CD14-positive monocyte (primary cell): ENCODE measurements at regions not wholly inside any gene's neighbourhood (a gene's known extent, or its start where the extent isn't known, plus 50 kb on each side); places are given as distances from the start of the nearest gene placed in this dataset.

Source experiments
- DNase-seq, 3 donors: peaks; one replicate each; pipeline ENCODE4 v3.0.0-alpha.2; 2011 to 2022
- H2AFZ ChIP-seq: 2 replicates; pipeline ENCODE4 v1.6.0; 2012; ENCODE audit warnings: mild to moderate bottlenecking, low read depth, low read length, inconsistent platforms; ENCODE audit not compliant: insufficient read depth, poor library complexity, severe bottlenecking
- H3K27ac ChIP-seq, 2 donors: 1 replicate in 1 of 2; 2 replicates in 1 of 2; pipeline ENCODE4 v1.5.1; 2012 to 2013; ENCODE audit warnings: low read length in 2 of 2, control low read depth in 1 of 2, inconsistent platforms in 1 of 2, low read depth in 1 of 2, mild to moderate bottlenecking in 1 of 2
- H3K27me3 ChIP-seq, 2 donors: one replicate each; pipeline versions ENCODE4 v1.6.0 to v1.6.1; 2011 to 2013; ENCODE audit warnings: low read length in 2 of 2; ENCODE audit not compliant: control insufficient read depth in 2 of 2, insufficient read depth in 2 of 2
- H3K36me3 ChIP-seq, 2 donors: replicated peaks in 1 of 2; 1 replicate in 1 of 2; 2 replicates in 1 of 2; pipeline versions ENCODE4 v1.5.1 to v1.6.1; 2012 to 2013; ENCODE audit warnings: low read length in 2 of 2, control low read depth in 1 of 2, inconsistent platforms in 1 of 2, mild to moderate bottlenecking in 1 of 2; ENCODE audit not compliant: insufficient read depth in 2 of 2, control insufficient read depth in 1 of 2
- H3K4me1 ChIP-seq, 2 donors: 1 replicate in 1 of 2; 2 replicates in 1 of 2; pipeline versions ENCODE4 v1.5.1 to v1.6.1; 2012 to 2013; ENCODE audit warnings: low read length in 2 of 2, control low read depth in 1 of 2, inconsistent platforms in 1 of 2, mild to moderate bottlenecking in 1 of 2, moderate library complexity in 1 of 2; ENCODE audit not compliant: insufficient read depth in 2 of 2, control insufficient read depth in 1 of 2
- H3K4me2 ChIP-seq: replicated peaks from 2 replicates; pipeline ENCODE3; 2012; ENCODE audit warnings: low read length, moderate library complexity, mild to moderate bottlenecking; ENCODE audit not compliant: poor library complexity, severe bottlenecking; ENCODE audit errors: extremely low read depth
- H3K4me3 ChIP-seq, 3 experiments: fragments of 200-600 bp in 1 of 3; sonication (generic) in 1 of 3; replicated peaks in 1 of 3; 1 replicate in 2 of 3; 2 replicates in 1 of 3; pipeline ENCODE4 v1.5.1; 2011 to 2013; ENCODE audit warnings: low read length in 3 of 3, mild to moderate bottlenecking in 3 of 3, control low read depth in 2 of 3, low read depth in 2 of 3, inconsistent platforms in 1 of 3, moderate library complexity in 1 of 3
- H3K79me2 ChIP-seq: 2 replicates; pipeline ENCODE4 v1.6.0; 2012; ENCODE audit warnings: mild to moderate bottlenecking, control low read depth, inconsistent platforms, low read length, moderate library complexity; ENCODE audit not compliant: insufficient read depth
- H3K9ac ChIP-seq: 2 replicates; pipeline ENCODE4 v1.6.0; 2017; ENCODE audit warnings: low read length, mild to moderate bottlenecking; ENCODE audit not compliant: insufficient read depth, poor library complexity, severe bottlenecking
- H3K9me3 ChIP-seq, 2 donors: replicated peaks in 1 of 2; 1 replicate in 1 of 2; 2 replicates in 1 of 2; pipeline versions ENCODE4 v1.5.1 to v1.6.1; 2012 to 2013; ENCODE audit warnings: low read length in 2 of 2, control low read depth in 1 of 2; ENCODE audit not compliant: control insufficient read depth in 1 of 2, insufficient read depth in 1 of 2
- H4K20me1 ChIP-seq: 2 replicates; pipeline ENCODE4 v1.6.0; 2012; ENCODE audit warnings: mild to moderate bottlenecking, low read length, control low read depth, moderate library complexity; ENCODE audit not compliant: insufficient read depth
- H3K27ac Mint-ChIP-seq, 7 donors: one replicate each; pipeline ENCODE4 v1.8.0; 2020; ENCODE audit warnings: mild to moderate bottlenecking in 7 of 7, mixed read lengths in 7 of 7, moderate library complexity in 6 of 7, inconsistent platforms in 2 of 7
- H3K27me3 Mint-ChIP-seq, 3 donors: one replicate each; pipeline ENCODE4 v1.8.0; 2021 to 2022; ENCODE audit warnings: low read depth in 3 of 3, mild to moderate bottlenecking in 3 of 3, mixed read lengths in 3 of 3, moderate library complexity in 3 of 3, inconsistent platforms in 1 of 3
- H3K36me3 Mint-ChIP-seq, 2 donors: one replicate each; pipeline ENCODE4 v1.8.0; 2020; ENCODE audit warnings: mixed read lengths in 2 of 2, inconsistent platforms in 1 of 2, mild to moderate bottlenecking in 1 of 2
- H3K4me1 Mint-ChIP-seq: one replicate; pipeline ENCODE4 v1.8.0; 2020; ENCODE audit warnings: mild to moderate bottlenecking, mixed read lengths
- H3K4me3 Mint-ChIP-seq, 2 donors: one replicate each; pipeline ENCODE4 v1.8.0; 2020; ENCODE audit warnings: mild to moderate bottlenecking in 2 of 2, mixed read lengths in 2 of 2, moderate library complexity in 1 of 2
- H3K9me3 Mint-ChIP-seq, 7 donors: one replicate each; pipeline ENCODE4 v1.8.0; 2020 to 2022; ENCODE audit warnings: mixed read lengths in 7 of 7, mild to moderate bottlenecking in 6 of 7, moderate library complexity in 6 of 7, inconsistent platforms in 2 of 7
- CTCF ChIP-seq: fragments of 200-600 bp; IDR thresholded peaks from one replicate; pipeline ENCODE4 v1.8.0; 2022; ENCODE audit warnings: antibody characterized with exemption, mild to moderate bottlenecking
- WGBS: methylation state at CpG from one replicate; pipeline ENCODE4 v1.1.5; 2013; ENCODE audit warnings: missing lambda C conversion rate; ENCODE audit not compliant: insufficient coverage; 5-methylcytosine and 5-hydroxymethylcytosine counted together
- intact Hi-C, 2 donors: fragments of 100-400 bp; cut with micrococcal nuclease; formaldehyde crosslinking; loops; one replicate each; pipeline versions ENCODE4 v1.15.0 to v1.15.1; 2023

- Mint-ChIP-seq H3K4me3 (no peak overlapping the region), H3K27ac (no peak overlapping the region), H3K27me3 (peaks cover 0 to 8% (median 1%) of the 10 kb centered on the region in 3 donors), H3K36me3 (no peaks in the 10 kb centered on the region), H3K4me1 (no peaks in the 10 kb centered on the region), H3K9me3 (peaks cover 0 to 7% (median 0%) of the 10 kb centered on the region in 7 donors)
- Histone ChIP-seq H4K20me1 (no peaks in the 10 kb centered on the region), H3K36me3 (no peaks in the 10 kb centered on the region), H3K4me1 (no peaks in the 10 kb centered on the region), H3K27ac (no peak overlapping the region), H3K4me2 (no peak overlapping the region), H3K79me2 (no peaks in the 10 kb centered on the region), H3K9me3 (no peaks in the 10 kb centered on the region), H3K4me3 (no peak overlapping the region), H3K27me3 (peaks cover 0 to 3% of the 10 kb centered on the region in 2 donors), H2AFZ (no peak overlapping the region), H3K9ac (no peak overlapping the region)
- intact Hi-C loops = no loop called here
- no peak for DNase-seq
- 33% methylated on average over 2 of the region's 2 CpGs for WGBS
- TF ChIP-seq CTCF = no peak
These were observed 391.1 kb downstream of the ARHGEF28 start for GRCh38 chr5:74017112-74017511.

- no peaks in the 10 kb centered on the region for H4K20me1 ChIP-seq
- Mint-ChIP-seq H3K4me3 (no peak overlapping the region), H3K36me3 (no peaks in the 10 kb centered on the region), H3K9me3 (peaks cover 0 to 7% (median 0%) of the 10 kb centered on the region in 7 donors), H3K27ac (no peak overlapping the region), H3K27me3 (peaks cover 0 to 8% (median 1%) of the 10 kb centered on the region in 3 donors), H3K4me1 (no peaks in the 10 kb centered on the region)
- no peak for DNase-seq
- 67% methylated on average over 4 of the region's 4 CpGs for WGBS
- no peak overlapping the region for H2AFZ ChIP-seq
- H3K36me3 ChIP-seq = no peaks in the 10 kb centered on the region
- intact Hi-C loops = no loop called here
- H3K4me1 ChIP-seq = no peaks in the 10 kb centered on the region
- no peak overlapping the region for H3K4me3 ChIP-seq
- no peaks in the 10 kb centered on the region for H3K9me3 ChIP-seq
- peaks cover 0 to 3% of the 10 kb centered on the region in 2 donors for H3K27me3 ChIP-seq
- H3K79me2 ChIP-seq = no peaks in the 10 kb centered on the region
- TF ChIP-seq CTCF = no peak
- H3K4me2 ChIP-seq = no peak overlapping the region
- no peak overlapping the region for H3K9ac ChIP-seq
- no peak overlapping the region for H3K27ac ChIP-seq
These were observed 390.4 kb downstream of the ARHGEF28 start for GRCh38 chr5:74016373-74016772.
